Osteoblast (primary cell): ENCODE measurements at regions not wholly inside any gene's neighbourhood (a gene's known extent, or its start where the extent isn't known, plus 50 kb on each side); places are given as distances from the start of the nearest gene placed in this dataset.

ENCODE experiments used
- DNase-seq: peaks from one replicate; pipeline ENCODE4 v3.0.0; 2011; ENCODE audit warnings: low spot score, mixed read lengths; ENCODE audit not compliant: insufficient read length; ENCODE audit errors: missing footprints
- H2AFZ ChIP-seq: 2 replicates; pipeline ENCODE4 v1.6.0; 2011; ENCODE audit warnings: mild to moderate bottlenecking, low read length
- H3K27ac ChIP-seq: 2 replicates; pipeline ENCODE4 v1.5.1; 2011; ENCODE audit warnings: mild to moderate bottlenecking, low read depth, low read length, moderate library complexity
- H3K27me3 ChIP-seq: 2 replicates; pipeline ENCODE4 v1.6.0; 2012; ENCODE audit warnings: mild to moderate bottlenecking, control low read depth, inconsistent platforms, low read length, moderate library complexity; ENCODE audit not compliant: insufficient read depth
- H3K36me3 ChIP-seq: 2 replicates; pipeline ENCODE4 v1.5.1; 2011; ENCODE audit warnings: mild to moderate bottlenecking, low read length, control low read depth, moderate library complexity; ENCODE audit not compliant: insufficient read depth
- H3K4me1 ChIP-seq: 2 replicates; pipeline ENCODE4 v1.5.1; 2011; ENCODE audit warnings: mild to moderate bottlenecking, low read length, control low read depth, moderate library complexity; ENCODE audit not compliant: insufficient read depth
- H3K4me2 ChIP-seq: 2 replicates; pipeline ENCODE4 v1.6.0; 2011; ENCODE audit warnings: mild to moderate bottlenecking, low read length; ENCODE audit not compliant: insufficient read depth
- H3K4me3 ChIP-seq: fragments of 200-600 bp; sonication (generic); 3 replicates; pipeline ENCODE4 v1.5.1; 2012; ENCODE audit warnings: mild to moderate bottlenecking, low read length, inconsistent platforms; ENCODE audit not compliant: insufficient read depth
- H3K79me2 ChIP-seq: 2 replicates; pipeline ENCODE4 v1.6.0; 2012; ENCODE audit warnings: mild to moderate bottlenecking, low read length, control low read depth, inconsistent platforms; ENCODE audit not compliant: insufficient read depth
- H3K9me3 ChIP-seq: 2 replicates; pipeline ENCODE4 v1.5.1; 2011; ENCODE audit warnings: low read depth, low read length, control low read depth
- H4K20me1 ChIP-seq: 2 replicates; pipeline ENCODE4 v1.6.0; 2012; ENCODE audit warnings: mild to moderate bottlenecking, low read length, control low read depth; ENCODE audit not compliant: insufficient read depth
- TF ChIP-seq, protein P1 (sequence below): IDR thresholded peaks from 2 replicates; pipeline ENCODE4 v1.5.1; 2011; ENCODE audit warnings: mild to moderate bottlenecking, low read depth, low read length, moderate library complexity; ENCODE audit errors: extremely low read depth

DNA sequence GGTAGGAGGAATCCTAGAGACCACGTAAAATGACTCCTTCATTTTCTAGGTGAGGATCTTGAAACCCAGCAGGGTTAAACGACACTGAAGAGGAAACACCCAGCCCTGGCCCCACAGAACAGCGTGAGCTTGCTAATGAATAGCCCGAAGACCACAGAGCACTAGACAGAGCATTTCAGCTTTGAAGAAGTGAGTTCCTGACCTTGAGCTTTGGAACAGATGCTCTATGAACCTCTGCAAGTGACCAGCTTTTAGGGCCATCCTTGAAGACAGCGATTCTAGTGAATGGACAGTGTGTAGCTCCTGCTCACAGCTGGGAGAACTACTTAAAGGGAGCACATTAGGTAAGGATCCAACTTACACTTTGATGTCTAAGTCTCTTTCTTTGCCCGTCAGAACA, 74.0 kb upstream of the FRMD1 start:
- no peaks in the 10 kb centered on the region for H3K79me2 ChIP-seq
- H4K20me1 ChIP-seq = no peaks in the 10 kb centered on the region
- H3K4me2 ChIP-seq = no peak overlapping the region
- no peak overlapping the region for H3K4me3 ChIP-seq
- no peak for DNase-seq
- no peaks in the 10 kb centered on the region for H3K27me3 ChIP-seq
- no peaks in the 10 kb centered on the region for H3K36me3 ChIP-seq
- H3K27ac ChIP-seq = no peak overlapping the region
- H3K9me3 ChIP-seq = no peaks in the 10 kb centered on the region
- TF ChIP-seq, protein P1, sequence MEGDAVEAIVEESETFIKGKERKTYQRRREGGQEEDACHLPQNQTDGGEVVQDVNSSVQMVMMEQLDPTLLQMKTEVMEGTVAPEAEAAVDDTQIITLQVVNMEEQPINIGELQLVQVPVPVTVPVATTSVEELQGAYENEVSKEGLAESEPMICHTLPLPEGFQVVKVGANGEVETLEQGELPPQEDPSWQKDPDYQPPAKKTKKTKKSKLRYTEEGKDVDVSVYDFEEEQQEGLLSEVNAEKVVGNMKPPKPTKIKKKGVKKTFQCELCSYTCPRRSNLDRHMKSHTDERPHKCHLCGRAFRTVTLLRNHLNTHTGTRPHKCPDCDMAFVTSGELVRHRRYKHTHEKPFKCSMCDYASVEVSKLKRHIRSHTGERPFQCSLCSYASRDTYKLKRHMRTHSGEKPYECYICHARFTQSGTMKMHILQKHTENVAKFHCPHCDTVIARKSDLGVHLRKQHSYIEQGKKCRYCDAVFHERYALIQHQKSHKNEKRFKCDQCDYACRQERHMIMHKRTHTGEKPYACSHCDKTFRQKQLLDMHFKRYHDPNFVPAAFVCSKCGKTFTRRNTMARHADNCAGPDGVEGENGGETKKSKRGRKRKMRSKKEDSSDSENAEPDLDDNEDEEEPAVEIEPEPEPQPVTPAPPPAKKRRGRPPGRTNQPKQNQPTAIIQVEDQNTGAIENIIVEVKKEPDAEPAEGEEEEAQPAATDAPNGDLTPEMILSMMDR = no peak
- peaks cover 22% of the 10 kb centered on the region for H3K4me1 ChIP-seq
- no peak overlapping the region for H2AFZ ChIP-seq

DNA sequence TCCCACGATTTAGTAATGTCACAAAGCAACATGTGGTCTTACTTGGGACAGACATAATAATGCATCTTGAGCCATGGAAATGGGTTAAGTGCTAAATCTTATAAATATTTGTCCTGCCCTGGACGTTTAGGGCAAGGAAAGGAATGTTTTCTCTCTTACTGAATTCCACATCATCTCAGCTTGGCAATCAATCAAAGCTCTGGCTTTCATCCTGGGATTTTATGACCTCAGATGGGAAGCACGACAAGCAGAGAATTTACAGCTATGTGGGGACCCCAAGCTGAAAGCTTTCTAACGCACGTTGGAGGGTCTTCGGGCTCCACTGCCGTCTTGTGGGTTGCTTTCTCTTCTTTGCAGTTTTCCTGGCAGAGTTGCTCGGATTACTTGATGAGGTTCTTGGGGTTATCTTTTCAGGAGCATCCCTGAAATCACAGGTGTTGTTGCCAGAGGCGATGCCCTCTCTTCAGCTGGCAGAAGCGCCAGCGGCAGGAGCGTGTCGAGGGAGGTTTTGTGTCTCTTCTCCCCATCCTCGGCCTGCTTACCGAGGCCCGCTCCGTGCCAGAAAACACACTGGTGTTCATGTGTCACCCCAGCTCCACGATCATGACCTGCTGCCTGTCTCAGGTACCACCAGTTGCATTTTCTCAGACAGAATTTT, 73.4 kb upstream of the FRMD1 start:
- TF ChIP-seq, protein P1 = no peak
- no peaks in the 10 kb centered on the region for H3K79me2 ChIP-seq
- H2AFZ ChIP-seq = no peak overlapping the region
- H4K20me1 ChIP-seq = no peaks in the 10 kb centered on the region
- H3K4me2 ChIP-seq = no peak overlapping the region
- H3K27me3 ChIP-seq = no peaks in the 10 kb centered on the region
- no peaks in the 10 kb centered on the region for H3K9me3 ChIP-seq
- H3K27ac ChIP-seq = no peak overlapping the region
- no peak for DNase-seq
- no peaks in the 10 kb centered on the region for H3K36me3 ChIP-seq
- peaks cover 17% of the 10 kb centered on the region for H3K4me1 ChIP-seq
- no peak overlapping the region for H3K4me3 ChIP-seq

DNA sequence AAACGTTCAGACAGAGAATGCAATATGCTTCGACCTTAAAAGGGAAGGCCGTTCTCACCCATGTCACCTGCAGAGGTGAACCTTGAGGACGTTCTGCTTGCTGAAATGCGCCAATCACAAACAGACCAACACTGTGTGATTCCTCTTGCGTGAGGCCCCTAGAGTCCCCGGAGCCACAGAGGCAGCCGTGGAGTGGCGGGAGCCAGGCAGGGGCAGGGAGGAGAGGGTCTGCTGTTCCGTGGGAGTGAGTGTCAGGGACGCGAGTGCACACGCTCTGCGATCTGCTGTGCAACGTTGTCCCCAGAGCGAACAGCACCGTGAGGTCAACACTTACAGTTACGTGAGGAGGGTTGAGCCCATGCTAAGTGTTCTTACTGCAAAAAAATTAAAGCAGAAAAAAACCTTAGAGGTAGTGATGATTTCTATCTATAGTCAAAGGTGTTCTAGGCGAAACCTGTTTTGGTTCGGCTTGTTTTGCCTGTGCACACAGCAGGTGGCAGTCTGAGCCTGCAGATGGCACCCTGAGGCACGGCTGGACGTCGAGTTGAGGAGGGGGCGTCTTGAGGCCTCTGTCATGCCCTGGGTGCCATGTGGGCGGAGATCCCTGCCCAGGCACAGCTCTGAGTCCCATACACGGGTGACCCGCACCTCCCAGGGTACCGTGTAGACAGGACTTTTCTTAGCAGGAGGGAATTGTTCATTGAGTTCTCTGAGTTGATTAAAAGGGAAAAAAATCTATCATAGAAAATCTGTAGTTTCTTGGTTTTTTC, 71.7 kb upstream of the FRMD1 start:
- no peaks in the 10 kb centered on the region for H3K79me2 ChIP-seq
- no peak for DNase-seq

DNA sequence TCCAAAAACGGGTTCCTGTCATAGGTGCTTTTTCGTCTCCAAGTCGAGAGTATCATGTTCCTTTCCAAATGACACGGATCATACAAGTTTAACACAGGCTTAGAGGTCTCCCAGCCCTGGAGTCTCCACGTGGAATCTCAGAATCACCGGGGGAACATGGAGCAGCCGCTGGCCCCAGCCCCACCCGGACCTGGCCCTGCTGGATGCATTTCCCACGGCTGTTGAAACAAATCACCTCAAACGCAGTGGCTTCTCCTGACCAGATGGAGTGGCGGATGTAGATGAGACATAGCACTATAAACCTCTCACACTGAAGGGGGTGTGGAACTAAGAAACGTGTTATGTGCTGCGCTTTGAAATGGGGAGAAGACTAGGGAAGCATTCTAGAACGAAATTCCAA, 70.0 kb upstream of the FRMD1 start:
- no peaks in the 10 kb centered on the region for H3K79me2 ChIP-seq
- TF ChIP-seq, protein P1 = no peak
- no peaks in the 10 kb centered on the region for H3K27me3 ChIP-seq
- H3K27ac ChIP-seq = no peak overlapping the region
- H3K4me3 ChIP-seq = no peak overlapping the region
- H3K4me1 ChIP-seq = no peaks in the 10 kb centered on the region
- no peak overlapping the region for H3K4me2 ChIP-seq
- no peaks in the 10 kb centered on the region for H4K20me1 ChIP-seq
- DNase-seq = no peak
- no peaks in the 10 kb centered on the region for H3K9me3 ChIP-seq
- H2AFZ ChIP-seq = no peak overlapping the region
- no peaks in the 10 kb centered on the region for H3K36me3 ChIP-seq

More for the DNA sequence above, 71.7 kb upstream of the FRMD1 start:
- Histone ChIP-seq H3K4me3 (no peak overlapping the region), H3K9me3 (no peaks in the 10 kb centered on the region), H3K4me2 (no peak overlapping the region), H3K4me1 (peaks cover 3% of the 10 kb centered on the region), H2AFZ (no peak overlapping the region), H3K27me3 (no peaks in the 10 kb centered on the region), H3K36me3 (no peaks in the 10 kb centered on the region), H3K27ac (no peak overlapping the region), H4K20me1 (no peaks in the 10 kb centered on the region)
- TF ChIP-seq, protein P1 = peak; percentile 44
